GM19238 (cell line): ENCODE measurements at regions not wholly inside any gene's neighbourhood (a gene's known extent, or its start where the extent isn't known, plus 50 kb on each side); places are given as distances from the start of the nearest gene placed in this dataset.
"Not testable (repeated sequence)": the region's sequence is repeated elsewhere in the genome, so short reads cannot be mapped to it uniquely, and the experiment has no call there.

Source experiments
- DNase-seq: peaks from one replicate; pipeline ENCODE4 v3.0.0; 2011; ENCODE audit warnings: low spot score; ENCODE audit not compliant: insufficient read length

DNA sequence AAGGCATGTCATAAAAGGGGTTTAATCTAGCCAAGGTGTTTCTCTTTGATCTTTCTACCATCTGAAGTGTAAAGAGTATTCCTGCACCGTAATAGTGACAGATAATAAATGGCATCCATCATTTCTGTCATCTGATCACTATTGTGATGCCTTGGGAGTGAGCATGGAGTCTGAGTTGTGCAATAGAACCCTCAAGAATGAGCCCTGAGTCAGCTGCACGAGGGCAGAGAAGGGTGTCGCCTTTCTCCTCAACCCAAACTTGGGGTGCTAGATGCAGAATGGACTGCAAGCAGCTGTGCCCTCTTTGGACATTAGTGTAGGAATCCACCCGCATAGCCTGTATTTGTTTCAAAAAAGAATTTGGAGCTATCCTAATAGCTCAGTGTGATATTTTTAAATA, 115.2 kb downstream of the ZNF37A start:
- DNase-seq, result no peak

DNA sequence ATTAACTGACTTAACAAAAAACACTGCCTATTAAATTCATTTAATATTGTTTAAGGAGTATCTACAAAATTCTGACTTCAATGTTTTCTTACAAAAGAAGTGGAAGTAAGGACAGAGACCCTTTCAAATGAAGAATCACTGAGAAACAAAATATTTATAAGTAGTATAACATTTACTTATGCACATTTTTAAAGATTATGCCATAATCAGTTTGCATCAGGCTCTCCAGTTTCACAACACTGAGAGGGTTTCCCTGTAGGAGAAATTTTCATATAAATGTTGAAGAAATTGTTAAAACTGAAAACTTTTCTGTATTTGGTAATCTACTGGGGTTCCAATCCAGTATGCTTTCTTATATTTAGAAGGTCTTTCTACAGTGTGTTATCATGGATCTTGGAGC, 115.6 kb downstream of the ZNF37A start:
- DNase-seq, result not testable (repeated sequence)

DNA sequence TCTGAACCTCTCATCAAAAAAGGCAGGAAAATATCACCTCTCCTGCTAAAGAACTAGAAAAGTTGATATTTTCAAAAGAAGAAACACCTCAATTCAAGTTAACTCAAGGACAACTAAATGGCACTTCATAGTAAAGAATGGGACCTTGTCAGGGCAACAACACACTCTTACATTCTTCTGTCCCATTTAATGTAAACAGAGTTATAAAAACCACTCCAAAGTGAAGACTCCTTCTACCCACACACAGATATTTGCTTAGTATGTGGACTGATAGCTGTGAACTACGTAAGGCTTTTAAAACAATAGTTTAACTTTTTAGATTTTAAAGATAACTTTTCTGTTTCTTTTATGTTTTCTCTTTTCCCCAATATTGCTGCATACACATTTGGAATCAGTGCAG, 118.3 kb downstream of the ZNF37A start:
- DNase-seq, result no peak

DNA sequence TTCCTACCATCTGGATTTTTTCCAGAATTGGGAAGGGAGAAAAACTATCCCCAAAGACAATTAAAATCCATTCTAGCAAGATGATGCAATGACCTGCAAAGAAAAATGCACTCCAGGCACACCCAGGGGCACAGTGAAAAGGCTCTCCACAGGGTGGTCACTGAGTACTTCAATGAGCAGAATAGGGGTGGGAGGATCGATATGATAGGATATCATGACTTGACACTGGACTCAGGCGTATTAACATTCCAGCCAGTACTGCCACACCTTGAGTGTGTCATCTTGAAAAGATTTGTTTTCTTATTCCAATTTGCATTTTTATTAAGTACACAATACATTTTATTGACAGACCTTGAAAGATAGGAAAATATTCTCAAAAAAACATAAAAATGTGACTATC, 132.2 kb downstream of the ZNF37A start:
- no peak for DNase-seq

DNA sequence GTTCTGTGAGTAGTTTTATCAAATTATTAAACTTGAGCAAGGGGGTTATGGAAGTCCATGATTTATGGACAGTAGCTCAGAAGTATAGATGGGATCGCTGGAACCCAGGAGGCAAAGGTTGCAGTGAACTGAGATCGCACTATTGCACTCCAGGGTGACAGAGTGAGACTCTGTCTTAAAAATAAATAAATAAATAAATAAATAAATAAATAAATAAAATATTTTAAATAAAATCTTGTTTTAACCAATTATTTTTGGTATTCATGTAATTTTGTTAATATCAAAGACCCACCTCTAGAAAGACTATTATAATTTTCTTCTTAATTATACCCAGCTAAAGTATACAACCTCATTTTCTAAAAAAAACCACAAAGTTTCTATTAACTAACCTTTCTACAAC, 134.3 kb downstream of the ZNF37A start:
- DNase-seq, result no peak

DNA sequence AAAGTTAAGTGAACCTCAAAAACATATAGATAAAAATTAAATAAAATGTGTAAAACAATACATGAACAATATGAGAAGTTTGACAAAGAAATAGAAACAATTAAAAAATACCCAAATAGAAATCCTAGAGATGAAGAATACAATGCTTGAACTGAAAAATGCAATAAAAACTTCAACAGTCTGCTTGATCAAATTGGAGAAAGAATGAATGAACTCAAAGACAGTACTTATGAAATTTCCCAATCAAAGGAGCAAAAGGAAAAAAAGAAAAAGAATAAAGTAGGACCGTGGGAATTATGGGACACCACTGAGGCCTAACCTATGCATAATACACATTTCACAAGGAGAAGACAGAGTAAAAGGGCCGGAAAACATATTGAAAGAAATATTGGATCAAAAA, 144.3 kb downstream of the ZNF37A start:
- DNase-seq, result not testable (repeated sequence)

DNA sequence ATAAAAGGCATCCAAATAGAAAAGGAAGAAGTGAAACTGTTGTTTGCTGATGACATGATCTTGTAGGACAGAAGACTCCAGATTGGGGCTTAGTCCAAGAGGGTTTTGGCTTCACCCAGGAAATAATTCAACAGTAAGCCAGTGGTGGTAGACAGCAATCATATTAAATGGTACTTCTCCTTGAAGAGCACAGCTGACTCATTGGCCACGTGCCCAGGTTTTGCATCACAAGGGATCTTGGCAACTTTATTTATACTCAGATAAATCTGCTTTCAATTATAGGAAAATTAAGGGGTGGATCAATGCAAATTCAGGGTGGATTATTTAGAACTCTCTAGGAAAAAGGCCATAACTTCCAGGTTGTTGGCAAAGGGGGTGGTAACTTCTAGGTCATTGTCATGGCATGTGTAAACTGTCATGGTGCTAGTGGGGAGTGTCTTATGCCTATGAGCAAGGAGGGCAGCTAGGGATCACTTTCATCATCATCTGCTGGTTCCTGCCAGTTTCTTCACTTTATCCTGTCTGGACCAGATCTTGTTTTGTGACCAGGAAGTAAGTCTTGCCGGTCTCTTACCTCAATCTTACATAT, 148.0 kb downstream of the ZNF37A start:
- DNase-seq, result not testable (repeated sequence)

DNA sequence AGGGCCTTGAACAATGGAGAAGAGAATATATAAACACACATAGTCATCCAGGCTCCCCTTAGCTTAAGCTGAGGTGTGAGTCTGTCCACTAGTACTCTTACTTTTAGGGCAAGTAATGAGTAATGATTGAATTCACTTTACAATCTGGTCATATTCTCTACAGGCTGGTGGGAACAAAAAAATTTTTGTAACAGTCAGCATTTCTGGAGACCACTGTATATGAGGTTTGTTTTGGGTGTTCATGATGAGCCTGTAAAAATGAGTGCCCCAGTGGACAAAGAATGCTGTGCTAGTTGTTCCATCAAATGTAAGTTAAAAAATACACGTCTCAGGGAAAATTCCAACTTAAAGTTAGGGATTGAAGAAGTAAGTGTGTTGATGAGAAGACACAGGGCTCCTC, 154.0 kb downstream of the ZNF37A start:
- not testable (repeated sequence) for DNase-seq

DNA sequence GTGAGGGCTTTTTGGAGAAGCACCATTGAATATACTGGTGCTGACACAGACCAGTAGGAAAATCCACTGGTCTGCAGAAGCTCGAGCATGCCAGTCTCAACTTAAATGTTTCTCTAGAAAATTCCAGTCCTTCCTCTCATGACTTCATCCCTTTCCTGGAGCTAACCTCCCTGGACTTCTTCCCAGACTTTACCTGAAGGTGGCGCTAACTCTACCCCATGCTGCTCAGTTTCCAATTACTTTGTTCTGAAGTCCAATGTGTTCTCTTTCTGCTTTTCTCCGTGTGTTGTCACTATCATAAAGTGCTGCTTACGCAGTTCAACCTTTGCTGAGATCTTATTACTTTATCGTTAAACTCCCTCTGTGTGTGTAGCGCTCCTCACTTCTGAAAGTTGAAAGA, 158.4 kb downstream of the ZNF37A start:
- not testable (repeated sequence) for DNase-seq

DNA sequence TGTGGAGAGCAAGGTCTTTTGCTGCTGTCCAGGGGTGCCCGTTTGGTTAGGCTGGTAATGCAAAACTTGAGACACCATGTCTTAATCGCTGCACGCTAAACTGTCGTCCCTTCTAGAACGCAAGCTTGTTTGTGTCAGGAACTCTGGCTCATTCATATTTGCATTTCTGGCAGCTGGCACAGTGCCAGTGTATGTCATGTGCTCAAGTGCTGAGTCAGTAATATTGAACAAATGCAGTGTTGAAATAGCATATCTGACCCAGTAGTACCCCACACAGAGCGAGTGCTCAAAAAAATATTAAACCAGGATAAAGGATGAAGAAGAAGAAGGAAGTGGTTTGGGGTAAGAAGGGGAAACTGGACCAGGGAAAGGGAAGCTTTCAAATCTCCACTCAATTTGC, 173.4 kb downstream of the ZNF37A start:
- DNase-seq, result not testable (repeated sequence)

DNA sequence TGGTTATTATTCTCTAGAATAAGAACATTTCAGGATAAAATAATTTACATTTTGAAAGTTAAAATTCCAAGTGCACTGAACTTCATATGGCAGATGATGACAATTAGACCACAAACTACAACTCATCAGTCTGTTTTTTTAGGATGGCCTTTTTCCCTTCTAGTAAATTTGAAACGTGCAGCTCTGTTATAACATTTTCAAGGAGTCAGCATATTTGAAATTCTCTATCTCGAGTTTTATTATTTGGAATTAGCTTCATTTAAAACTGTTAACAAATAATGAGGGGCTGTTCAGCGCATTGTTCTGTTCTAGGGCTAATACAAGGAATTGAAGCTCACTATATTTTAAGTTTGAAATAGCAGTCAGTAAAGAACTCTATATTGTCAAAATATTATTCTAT, 176.9 kb downstream of the ZNF37A start:
- not testable (repeated sequence) for DNase-seq

DNA sequence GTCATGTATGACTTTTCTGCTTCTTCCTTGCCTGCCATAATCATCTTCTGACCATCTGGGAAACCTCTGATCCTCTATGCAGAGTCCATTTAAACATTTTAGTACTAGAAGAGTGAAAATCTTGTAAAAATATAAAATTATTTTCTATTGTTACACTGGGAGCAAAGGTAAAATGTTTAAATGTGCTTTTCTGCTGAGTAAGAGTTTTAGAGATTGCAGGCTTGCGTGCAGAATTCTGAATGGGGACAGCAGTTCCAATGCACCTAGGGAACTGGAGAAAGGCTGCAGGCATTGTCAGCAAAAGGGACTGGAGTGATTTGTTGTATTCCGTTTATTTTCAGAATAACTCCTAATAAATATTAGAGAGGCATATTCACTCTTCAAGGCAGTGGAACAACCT, 180.7 kb downstream of the ZNF37A start:
- not testable (repeated sequence) for DNase-seq

DNA sequence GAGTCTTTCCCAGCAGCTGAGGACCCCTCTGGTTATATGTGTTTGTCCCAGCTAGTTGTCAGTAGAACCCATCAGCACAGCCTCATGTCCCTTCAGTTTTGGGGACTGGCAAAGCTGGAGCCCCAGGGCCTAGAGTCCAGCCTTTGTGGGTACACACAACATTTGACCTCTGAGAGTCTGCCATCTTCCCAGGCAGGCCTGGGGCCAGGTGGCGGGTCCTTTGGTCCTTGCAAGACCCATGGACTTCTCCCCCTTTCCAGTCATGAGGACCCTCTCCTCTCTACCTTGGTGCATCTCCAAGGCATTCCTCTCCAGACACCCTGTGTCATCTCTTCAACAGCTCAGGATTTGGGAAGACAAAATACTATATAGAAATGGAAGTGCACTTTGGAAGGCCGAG, 198.4 kb downstream of the ZNF37A start:
- DNase-seq, result not testable (repeated sequence)

DNA sequence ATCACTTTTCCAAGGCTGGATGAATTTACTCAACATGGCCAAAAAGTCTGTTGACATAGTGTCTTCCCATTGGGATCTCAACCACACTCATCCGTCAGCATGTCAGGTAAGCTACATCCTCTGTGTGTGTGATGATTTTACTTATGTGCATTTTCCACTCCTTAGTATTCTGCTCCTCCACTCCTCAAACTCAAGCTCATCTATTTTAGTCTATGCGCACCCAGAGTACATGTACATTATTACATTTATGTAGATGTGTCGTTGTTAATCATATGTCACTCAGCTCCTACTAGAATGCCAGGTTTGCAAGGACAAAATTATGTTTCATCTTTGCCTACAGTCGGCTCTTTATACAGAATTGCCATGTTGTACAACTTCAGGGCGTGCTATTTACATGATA, 216.0 kb downstream of the ZNF37A start:
- not testable (repeated sequence) for DNase-seq

DNA sequence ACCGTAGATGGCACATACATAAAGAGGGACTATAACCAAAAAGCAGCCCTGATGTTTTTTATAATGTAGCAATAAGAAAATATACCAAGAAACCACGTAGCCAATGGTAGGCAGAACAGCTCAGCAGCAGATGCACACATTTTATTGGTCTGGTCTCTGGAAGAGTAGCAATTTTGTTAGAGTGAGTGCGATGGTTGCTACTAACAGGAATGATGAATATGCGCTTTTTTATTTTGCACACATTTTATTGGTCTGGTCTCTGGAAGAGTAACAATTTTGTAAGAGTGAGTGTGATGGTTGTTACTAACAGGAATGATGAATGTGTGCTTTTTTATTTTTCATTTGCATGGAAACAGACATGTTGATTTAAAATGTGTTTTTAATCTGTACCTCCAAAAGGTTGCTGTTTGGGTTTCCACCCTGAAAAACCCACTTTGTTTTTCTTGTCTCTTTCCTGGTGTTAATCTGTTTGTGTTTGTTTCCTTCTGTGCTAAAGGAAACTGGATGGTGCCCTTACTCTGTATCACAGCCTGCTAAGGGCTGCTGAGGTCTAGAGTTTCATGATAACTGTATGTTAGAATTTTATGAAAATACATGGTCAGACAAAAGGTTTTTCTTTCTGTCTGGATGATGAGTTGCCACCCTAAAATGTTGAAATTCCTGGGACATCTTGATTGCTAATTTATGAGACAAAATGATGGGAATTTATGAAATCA, 221.1 kb downstream of the ZNF37A start:
- not testable (repeated sequence) for DNase-seq

DNA sequence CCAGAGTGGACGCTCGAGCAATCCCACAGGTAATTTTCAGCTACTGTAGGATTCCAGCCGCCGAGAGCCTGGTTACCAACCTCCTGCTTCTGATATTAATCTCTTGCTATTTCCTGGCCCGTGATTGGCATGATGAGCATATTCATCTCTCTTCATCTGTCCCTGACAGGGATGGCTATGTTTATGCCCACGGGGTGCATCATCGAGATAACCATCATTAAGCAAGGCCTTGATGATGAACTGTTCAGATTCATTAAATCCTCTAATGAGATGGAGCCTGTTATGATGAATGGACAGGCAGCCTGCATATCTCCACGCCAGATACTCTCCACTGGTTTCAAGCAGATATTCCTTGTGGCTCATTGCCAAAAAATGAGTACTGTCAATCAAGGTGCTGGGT, 227.3 kb downstream of the ZNF37A start:
- DNase-seq, result not testable (repeated sequence)

DNA sequence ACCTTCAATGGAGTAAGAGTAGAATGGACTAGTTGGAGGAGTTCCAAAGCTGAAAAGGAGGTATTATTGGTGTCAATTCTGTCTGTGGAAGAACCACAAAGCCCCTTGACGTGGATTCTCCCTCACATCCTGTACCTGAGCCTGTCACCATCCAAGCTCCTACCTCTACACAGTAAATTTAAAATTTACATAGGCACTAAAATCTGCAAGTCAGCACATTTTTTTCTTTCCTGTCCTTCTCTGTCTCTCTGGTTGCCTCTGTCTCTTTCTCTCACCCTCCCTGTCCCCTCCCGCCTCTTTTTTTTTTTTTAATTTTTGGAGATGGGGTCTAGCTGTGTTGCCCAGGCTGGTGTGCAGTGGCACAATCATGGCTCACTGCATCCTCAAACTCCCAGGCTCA, 236.2 kb downstream of the ZNF37A start:
- not testable (repeated sequence) for DNase-seq

DNA sequence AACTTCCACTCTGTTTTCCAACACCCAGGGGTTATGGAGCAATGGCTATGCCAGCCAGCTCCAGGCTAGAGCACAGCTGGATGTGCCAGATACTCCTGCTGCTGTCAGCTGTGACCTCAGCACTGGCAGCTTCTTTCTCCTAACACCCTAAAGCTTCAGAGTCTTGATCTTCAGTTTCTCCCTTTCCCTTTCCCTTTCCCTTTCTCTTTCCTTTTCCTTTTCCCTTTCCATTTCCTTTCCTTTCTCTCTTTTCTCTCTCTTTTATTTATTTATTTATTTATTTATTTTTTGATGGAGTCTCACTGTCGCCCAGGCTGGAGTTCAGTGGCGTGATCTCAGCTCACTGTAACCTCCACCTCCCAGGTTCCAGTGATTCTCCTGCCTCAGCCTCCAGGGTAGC, 237.0 kb downstream of the ZNF37A start:
- DNase-seq, result not testable (repeated sequence)

DNA sequence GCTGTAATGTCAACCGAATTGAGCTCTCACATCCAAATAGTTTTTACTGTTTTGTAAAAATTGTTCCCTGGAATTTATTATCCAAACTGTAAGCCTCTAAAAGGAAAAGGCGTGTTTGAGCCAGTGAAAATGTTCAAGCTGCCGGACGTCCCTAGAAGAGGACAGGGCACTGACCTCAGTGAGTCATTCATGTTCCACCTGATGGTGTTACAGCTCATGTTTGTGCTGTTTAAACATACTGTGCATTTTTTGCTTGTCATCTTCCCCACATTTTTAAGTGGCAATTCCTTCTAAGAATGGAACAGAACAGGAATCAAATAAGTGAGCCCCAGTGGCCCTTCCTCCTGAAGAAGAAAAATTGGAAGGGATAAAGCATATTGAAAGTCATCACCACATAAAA, 239.6 kb downstream of the ZNF37A start:
- DNase-seq, result not testable (repeated sequence)

DNA sequence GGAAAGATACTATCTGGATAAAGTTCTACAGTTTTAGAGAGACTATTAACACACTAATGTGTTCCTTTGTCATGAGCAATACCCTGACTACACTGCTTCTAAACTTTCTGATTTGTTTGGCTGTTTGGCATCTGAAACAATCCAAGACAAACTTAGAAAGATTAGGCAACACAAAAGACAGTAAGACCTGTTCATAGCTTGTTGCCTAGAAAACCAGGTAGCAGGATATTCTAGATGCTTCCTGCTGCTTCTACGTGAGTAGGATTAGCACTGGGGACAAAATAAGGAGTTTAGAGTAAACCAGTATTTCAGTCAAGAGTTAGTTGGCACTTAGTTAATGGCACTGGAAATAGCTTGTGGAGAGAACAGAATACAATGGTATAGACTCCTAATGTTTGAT, 256.5 kb downstream of the ZNF37A start:
- not testable (repeated sequence) for DNase-seq

DNA sequence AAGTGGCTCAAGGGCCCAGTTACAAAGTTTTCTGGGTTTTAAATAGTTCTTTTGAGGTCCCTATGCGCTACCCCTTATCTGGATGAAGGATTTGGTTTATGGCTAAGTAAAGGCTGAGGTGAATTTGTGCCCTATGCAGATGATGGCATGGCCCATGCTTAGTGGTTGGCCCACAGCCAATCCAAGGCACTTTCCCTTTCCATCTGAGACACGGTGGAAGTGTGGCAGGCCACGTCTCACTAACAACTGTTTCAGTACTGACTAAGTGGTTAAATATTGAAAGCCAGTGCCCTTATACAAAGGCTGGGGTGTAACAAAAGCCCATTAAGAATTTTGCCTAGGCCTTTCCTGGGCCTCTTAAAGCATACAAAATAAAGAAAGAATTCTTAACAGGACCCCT, 260.3 kb downstream of the ZNF37A start:
- DNase-seq, result not testable (repeated sequence)

DNA sequence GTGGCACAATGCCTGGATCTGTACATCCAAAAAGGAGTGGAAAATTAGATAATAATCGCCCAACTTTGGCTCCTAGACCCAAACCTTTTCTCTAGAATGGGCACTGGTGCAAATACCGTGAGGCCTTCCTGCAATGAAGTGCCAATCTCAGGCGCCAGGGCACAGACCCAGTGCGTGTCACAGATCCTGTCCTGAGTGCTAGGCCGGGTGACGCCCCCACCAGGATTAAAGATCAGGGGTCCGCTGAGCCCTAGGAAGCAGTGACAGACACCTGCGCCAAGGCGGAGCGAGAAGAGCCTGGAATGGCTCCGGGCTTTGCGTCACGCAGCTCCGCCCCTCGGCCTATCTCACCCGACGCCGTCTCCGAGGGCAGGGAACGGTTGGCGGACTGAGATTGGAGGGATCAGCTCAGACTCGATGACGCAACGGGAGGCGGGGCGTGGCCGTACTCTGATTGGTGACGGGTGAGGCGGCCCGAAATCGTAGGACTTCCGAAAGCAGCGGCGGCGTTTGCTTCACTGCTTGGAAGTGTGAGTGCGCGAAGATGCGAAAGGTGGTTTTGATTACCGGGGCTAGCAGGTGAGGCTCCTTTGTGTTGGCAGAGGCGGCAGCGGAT, 261.9 kb downstream of the ZNF37A start:
- peak; percentile 1 for DNase-seq

DNA sequence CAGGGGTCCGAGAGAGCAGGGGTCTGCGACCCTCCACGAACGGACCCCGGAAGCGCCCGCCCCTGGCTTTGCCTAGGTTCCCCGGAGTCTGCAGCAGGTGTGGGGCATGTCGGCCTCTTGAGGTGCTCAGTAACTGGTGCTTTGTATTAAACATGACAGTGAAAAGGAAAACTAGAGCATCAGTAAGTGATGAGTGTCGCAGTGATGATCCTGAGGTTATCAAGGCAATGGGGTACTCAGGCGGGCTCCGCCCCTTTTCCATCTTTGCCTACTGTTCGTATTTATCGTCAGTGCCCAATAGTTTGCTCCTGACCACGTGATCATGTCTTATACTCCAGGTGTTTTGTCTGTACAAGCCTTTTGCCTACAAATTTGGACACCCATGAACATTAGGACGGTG, 262.4 kb downstream of the ZNF37A start:
- not testable (repeated sequence) for DNase-seq
